Panc1 (cell line): ENCODE measurements at regions not wholly inside any gene's neighbourhood (a gene's known extent, or its start where the extent isn't known, plus 50 kb on each side); places are given as distances from the start of the nearest gene placed in this dataset.

ENCODE experiments used
- ATAC-seq: fragments of 200-7000 bp; cut with Tn5 transposase; 2 replicates; pipeline ENCODE4 v1.9.1; 2020; ENCODE audit warnings: mild to moderate bottlenecking, moderate library complexity
- BruUV-seq: library from RNA; stranded (reverse); fragments of 400-500 nt; replicated peaks from 2 replicates; lab custom pipeline; 2021; lab: Mats Ljungman, UMichigan
- CTCF ChIA-PET: fragments of 300-600 bp; sonication (Branson Sonifier 250); formaldehyde crosslinking; loops from one replicate; lab custom pipeline; 2022; ENCODE audit warnings: antibody characterized with exemption; lab: Charles Lee
- POLR2A ChIA-PET: fragments of 300-600 bp; sonication (Branson Sonifier 250); formaldehyde crosslinking; loops from one replicate; lab custom pipeline; 2022; ENCODE audit warnings: antibody characterized with exemption; lab: Charles Lee
- DNase-seq: peaks from one replicate; pipeline ENCODE4 v3.0.0-alpha.2; 2010; ENCODE audit warnings: low read depth, low spot score
- H3K27ac ChIP-seq: 2 replicates; pipeline ENCODE4 v1.5.1; 2011; ENCODE audit warnings: mild to moderate bottlenecking, low read length, inconsistent platforms
- H3K27me3 ChIP-seq: fragments of 200-500 bp; sonication (Bioruptor generic); 2 replicates; pipeline ENCODE4 v1.6.0; 2014; ENCODE audit warnings: low read length, inconsistent platforms; ENCODE audit not compliant: control insufficient read depth, insufficient read depth
- H3K36me3 ChIP-seq: fragments of 200-500 bp; sonication (Bioruptor generic); 2 replicates; pipeline ENCODE4 v1.5.1; 2014; ENCODE audit warnings: inconsistent platforms, mild to moderate bottlenecking, low read length, moderate library complexity; ENCODE audit not compliant: control insufficient read depth, insufficient read depth
- H3K4me1 ChIP-seq: 2 replicates; pipeline ENCODE4 v1.5.1; 2011; ENCODE audit warnings: inconsistent platforms, mild to moderate bottlenecking, low read length, moderate library complexity; ENCODE audit not compliant: control insufficient read depth, insufficient read depth
- H3K4me3 ChIP-seq, 2 experiments: 2 replicates each; pipeline ENCODE4 v1.5.1; 2011 to 2012; ENCODE audit warnings: low read depth in 2 of 2, low read length in 2 of 2, mild to moderate bottlenecking in 2 of 2, inconsistent platforms in 1 of 2, moderate library complexity in 1 of 2
- H3K9me3 ChIP-seq: fragments of 200-500 bp; sonication (Bioruptor generic); 2 replicates; pipeline ENCODE4 v1.5.1; 2014; ENCODE audit warnings: low read depth, mild to moderate bottlenecking, inconsistent platforms, low read length, moderate library complexity; ENCODE audit not compliant: control insufficient read depth, insufficient read depth
- CTCF ChIP-seq: fragments of 450-650 bp; IDR thresholded peaks from 2 replicates; pipeline ENCODE4 v1.5.1; 2017; ENCODE audit warnings: mild to moderate bottlenecking
- POLR2AphosphoS5 ChIP-seq: IDR thresholded peaks from 2 replicates; pipeline ENCODE4 v1.6.1; 2012; ENCODE audit warnings: mild to moderate bottlenecking, low read depth, low read length, moderate library complexity
- SIN3A ChIP-seq: IDR thresholded peaks from 2 replicates; pipeline ENCODE4 v1.6.1; 2012; ENCODE audit warnings: low read depth, mild to moderate bottlenecking, low read length, moderate library complexity, borderline replicate concordance; ENCODE audit not compliant: insufficient read depth
- TCF7L2 ChIP-seq: IDR thresholded peaks from 2 replicates; pipeline ENCODE4 v1.6.1; 2011; ENCODE audit warnings: mild to moderate bottlenecking, low read depth, low read length, inconsistent platforms
- in situ Hi-C: cut with HindIII; loops from 2 replicates; pipeline ENCODE4 v1.10.0; 2016; ENCODE audit warnings: low sequenced_read_pairs, low pct_unique_long_range_greater_than_20kb
- intact Hi-C: fragments of 100-400 bp; cut with micrococcal nuclease; formaldehyde crosslinking; loops from one replicate; pipeline ENCODE4 v1.10.0; 2022; ENCODE audit not compliant: unreplicated experiment
- TF ChIP-seq, protein P1 (sequence below), 2 experiments: IDR thresholded peaks; 2 replicates each; pipeline ENCODE4 v1.6.1; 2011 to 2012; ENCODE audit warnings: low read depth in 2 of 2, control low read depth in 1 of 2, low read length in 1 of 2, mild to moderate bottlenecking in 1 of 2, moderate library complexity in 1 of 2; ENCODE audit not compliant: insufficient read depth in 1 of 2

DNA sequence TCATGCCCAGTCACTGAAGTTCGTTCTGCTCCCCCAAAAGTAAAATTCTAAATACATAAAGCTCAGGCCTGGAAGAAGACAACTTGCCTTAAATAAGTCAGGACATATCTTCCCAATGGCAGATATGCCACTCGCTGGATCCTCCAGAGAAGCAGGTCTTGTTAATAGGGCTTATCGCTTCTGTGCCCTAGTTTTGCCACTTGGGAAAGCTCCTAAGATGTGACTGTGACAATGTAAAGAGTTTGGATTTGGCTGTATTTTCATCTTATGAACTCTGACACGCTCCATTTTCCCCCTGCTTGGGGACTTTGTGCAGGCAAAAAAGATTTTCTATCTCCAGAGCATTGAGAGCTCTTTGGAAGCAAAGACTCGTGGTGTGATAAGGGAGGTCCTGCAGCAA is 279.9 kb downstream of the WDR11 start:
- ChIA-PET POLR2A (no interaction called here), CTCF (no interaction called here)
- Histone ChIP-seq H3K27ac (no peak overlapping the region), H3K36me3 (no peaks in the 10 kb centered on the region), H3K4me1 (no peaks in the 10 kb centered on the region), H3K9me3 (no peaks in the 10 kb centered on the region), H3K27me3 (peaks cover 7% of the 10 kb centered on the region; the same call in 1 of the 2 replicates), H3K4me3 (no peak overlapping the region)
- DNase-seq: no peak
- intact Hi-C loops (no loop called here), in situ Hi-C loops (no loop called here)
- no TSS peak for BruUV-seq
- no peak for ATAC-seq
- TF ChIP-seq TCF7L2 (no peak), POLR2AphosphoS5 (no peak), SIN3A (no peak), CTCF (no peak)
- TF ChIP-seq, protein P1, sequence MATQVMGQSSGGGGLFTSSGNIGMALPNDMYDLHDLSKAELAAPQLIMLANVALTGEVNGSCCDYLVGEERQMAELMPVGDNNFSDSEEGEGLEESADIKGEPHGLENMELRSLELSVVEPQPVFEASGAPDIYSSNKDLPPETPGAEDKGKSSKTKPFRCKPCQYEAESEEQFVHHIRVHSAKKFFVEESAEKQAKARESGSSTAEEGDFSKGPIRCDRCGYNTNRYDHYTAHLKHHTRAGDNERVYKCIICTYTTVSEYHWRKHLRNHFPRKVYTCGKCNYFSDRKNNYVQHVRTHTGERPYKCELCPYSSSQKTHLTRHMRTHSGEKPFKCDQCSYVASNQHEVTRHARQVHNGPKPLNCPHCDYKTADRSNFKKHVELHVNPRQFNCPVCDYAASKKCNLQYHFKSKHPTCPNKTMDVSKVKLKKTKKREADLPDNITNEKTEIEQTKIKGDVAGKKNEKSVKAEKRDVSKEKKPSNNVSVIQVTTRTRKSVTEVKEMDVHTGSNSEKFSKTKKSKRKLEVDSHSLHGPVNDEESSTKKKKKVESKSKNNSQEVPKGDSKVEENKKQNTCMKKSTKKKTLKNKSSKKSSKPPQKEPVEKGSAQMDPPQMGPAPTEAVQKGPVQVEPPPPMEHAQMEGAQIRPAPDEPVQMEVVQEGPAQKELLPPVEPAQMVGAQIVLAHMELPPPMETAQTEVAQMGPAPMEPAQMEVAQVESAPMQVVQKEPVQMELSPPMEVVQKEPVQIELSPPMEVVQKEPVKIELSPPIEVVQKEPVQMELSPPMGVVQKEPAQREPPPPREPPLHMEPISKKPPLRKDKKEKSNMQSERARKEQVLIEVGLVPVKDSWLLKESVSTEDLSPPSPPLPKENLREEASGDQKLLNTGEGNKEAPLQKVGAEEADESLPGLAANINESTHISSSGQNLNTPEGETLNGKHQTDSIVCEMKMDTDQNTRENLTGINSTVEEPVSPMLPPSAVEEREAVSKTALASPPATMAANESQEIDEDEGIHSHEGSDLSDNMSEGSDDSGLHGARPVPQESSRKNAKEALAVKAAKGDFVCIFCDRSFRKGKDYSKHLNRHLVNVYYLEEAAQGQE (IDR thresholded peaks at IDR 0.05; ENCODE audit: insufficient read depth in 1 of 2, low read depth in 2 of 2, low read length in 1 of 2): no peak

DNA sequence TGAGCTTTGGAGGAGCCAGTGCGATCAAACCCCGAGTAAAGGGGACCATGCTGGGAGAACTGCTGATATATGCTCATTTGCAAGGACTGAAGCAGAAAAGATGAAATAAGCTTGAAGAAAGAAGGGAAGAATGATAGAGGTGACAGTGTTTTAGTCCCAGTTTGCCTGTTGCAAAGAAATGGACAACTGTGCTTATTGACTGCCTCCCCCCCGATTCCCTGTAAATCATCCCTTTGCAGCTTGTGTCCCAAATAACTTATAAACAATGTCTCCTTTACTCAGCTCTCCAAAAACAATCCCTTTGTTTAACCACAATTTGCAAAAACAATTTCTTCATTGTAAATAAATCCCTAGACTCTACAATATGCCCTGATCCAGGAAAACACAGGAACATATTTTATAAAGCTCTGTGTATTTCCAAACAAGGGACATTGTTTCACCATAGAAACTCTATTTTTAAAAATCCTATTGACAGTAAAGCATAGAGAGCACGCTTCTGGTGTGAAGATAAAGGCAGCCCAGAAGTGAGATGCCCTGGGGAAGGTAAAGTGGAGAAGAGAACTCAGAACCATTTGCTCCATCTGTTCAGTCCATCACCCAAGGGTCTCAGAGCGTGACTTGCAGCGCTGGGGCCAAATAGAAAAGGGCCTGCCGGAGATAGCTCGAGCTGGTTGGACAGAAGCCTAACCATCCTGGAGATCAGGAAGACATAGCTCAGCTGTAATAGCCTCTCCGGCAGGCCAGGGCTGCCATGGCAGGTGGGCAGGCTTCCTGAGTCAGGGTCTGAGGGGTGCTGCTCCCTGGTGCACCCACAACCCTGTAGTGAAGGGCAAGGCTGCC is 280.5 kb downstream of the WDR11 start:
- CTCF ChIA-PET: interaction anchor here (0.6 kb wide), 1 partner anchor 740 kb away, joined by 3 read pairs; no protein-coding TSS in a partner anchor
- Histone ChIP-seq H3K9me3 (no peaks in the 10 kb centered on the region), H3K27me3 (peaks cover 7% of the 10 kb centered on the region; the same call in 1 of the 2 replicates), H3K36me3 (no peaks in the 10 kb centered on the region), H3K4me3 (no peak overlapping the region), H3K27ac (no peak overlapping the region), H3K4me1 (no peaks in the 10 kb centered on the region)
- intact Hi-C loops: no loop called here
- ATAC-seq: no peak
- no TSS peak for BruUV-seq
- in situ Hi-C loops: no loop called here
- DNase-seq: no peak
- TF ChIP-seq TCF7L2: no peak
- TF ChIP-seq SIN3A: no peak
- TF ChIP-seq, protein P1 (IDR thresholded peaks at IDR 0.05; ENCODE audit: insufficient read depth in 1 of 2, low read depth in 2 of 2, low read length in 1 of 2): no peak
- TF ChIP-seq CTCF: no peak
- TF ChIP-seq POLR2AphosphoS5: no peak
- POLR2A ChIA-PET: no interaction called here
